ENCODE measurements at regions not wholly inside any gene's neighbourhood (a gene's known extent, or its start where the extent isn't known, plus 50 kb on each side); places are given as distances from the start of the nearest gene placed in this dataset.

DNA sequence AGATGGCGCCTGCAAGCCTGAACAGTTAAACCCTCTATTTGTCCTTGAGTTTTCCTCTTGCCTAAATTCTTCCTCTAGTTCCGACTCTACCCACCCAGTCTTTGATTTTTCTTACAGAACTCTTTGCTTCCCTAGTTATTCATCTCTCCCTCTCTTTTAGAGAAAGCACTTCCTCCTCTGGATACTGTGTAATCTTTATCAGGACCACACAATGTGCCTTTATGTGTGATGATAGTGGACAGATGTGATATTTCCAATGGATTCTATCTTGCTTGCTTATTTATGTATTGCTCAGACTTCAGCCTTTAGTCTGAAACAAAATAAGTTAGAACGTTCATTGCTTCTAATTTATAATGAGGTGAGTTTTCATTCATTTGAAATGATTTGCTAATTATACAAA, 79.5 kb upstream of the CAV2 start:
- no peak for DNase-seq (ENCODE audit: low spot score)

DNA sequence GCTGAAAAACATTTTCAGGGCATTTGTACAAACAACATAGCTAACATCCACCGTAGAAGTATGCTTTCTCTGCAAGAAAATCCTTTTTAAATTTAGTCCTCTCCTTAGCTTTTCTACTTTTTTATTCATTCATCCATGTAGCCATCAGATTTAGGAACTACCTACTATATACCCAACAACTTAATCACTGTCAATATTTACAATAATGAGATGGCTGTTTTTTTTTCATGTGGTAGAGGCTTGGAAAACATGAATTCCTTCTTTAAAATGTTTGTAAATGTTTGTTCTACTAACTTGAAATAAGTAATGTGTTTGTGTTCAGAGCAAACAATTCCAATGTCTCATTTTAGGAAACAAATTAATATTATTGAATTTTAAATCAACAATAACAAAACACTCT, 78.2 kb upstream of the CAV2 start:
- DNase-seq (ENCODE audit: low spot score), result no peak

DNA sequence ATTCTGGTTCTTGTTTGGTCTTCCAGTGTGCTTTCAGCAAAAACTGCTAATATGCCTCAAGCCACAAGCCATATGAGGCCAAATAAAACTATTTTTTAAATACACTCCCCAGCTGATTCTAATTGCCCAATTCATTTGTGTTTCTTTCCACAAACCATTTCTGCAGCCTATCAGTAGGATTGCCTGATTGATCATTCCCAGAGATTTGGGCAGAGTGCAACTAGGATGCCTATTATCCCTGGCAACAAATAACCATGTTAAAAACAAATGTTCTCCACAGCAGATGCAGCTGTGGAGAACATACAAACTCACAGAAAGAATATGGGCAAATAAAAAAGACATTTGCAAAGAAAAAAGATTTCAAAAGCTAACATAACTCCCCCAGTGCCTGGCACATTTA, 76.9 kb upstream of the CAV2 start:
- DNase-seq (ENCODE audit: low spot score), result no peak

DNA sequence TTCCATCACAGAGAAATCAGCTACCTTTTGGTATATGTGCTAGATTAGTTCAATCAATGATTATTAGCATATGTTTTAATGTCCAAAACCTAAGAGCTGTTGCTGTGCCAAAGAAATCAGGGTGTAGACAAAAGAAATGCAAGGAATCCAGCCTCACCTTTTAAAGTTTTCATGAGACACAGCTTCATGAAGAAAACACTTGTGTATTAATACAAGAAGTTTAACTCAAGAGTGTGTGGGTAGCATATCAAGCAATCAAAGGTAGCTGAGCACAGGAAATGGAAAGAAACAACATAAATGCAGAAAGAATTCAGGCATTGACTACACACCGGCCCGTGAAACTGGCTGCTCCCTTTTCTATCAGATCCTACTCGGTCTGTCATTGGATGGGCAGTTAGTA, 76.0 kb upstream of the CAV2 start:
- no peak for DNase-seq (ENCODE audit: low spot score)

DNA sequence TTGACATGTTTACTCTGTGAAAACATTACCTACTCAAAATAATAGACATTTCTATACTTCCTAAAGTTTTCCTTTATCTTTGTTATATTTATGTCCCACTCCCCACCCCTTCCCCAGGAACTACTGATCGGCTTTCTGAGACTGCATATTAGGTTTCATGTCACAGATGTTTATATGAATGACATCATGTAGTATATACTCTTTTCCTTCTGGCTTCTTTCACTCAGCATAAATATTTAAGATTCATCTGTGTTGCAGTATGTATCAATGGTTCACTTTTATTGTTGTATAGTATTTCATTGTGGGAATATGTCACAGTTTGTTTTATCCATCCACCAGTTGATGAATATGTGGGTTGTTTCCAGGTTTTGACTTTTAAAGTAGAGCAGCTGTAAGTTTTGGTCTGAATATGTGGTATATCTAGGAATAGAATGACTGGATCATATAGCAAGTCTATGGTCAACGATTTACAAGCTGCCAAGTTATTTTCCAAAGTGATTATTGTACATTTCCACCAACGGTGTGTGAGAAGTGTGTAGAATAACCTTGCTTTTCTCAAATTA, 73.8 kb upstream of the CAV2 start:
- no peak for DNase-seq (ENCODE audit: low spot score)

DNA sequence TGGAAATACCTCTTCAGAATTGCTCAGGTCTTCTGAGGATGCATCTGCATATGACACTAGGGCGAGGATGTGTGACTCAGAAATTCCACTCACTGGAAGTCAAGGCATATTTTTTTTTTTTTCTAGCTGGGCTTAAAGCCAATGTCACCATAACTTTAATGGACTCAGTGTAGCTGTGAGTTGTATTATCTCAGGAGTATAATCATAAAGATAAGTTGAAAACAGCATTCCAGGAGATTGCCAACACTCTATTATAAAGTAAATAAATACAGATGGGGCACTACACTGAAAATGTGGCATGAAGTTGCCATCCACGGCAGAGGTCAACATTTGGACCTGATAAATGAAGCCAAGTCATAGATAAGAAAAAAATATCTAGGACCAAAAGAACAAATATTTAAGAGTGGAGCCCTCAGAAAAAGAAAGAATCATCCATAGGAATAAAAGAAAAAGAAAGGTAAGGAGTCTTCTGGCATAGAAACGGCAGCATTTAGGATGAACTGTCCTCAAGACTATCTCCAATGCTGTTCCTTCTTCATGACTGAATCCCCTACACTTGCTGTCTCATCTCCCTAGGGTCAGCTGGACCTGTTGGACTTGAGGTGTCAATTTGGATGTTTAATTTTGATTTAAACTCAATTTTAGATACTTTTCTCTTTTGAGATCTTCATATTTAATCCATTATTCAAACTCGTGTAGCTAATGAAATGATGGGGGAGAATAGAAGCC, 72.9 kb upstream of the CAV2 start:
- DNase-seq (ENCODE audit: low spot score), result no peak

DNA sequence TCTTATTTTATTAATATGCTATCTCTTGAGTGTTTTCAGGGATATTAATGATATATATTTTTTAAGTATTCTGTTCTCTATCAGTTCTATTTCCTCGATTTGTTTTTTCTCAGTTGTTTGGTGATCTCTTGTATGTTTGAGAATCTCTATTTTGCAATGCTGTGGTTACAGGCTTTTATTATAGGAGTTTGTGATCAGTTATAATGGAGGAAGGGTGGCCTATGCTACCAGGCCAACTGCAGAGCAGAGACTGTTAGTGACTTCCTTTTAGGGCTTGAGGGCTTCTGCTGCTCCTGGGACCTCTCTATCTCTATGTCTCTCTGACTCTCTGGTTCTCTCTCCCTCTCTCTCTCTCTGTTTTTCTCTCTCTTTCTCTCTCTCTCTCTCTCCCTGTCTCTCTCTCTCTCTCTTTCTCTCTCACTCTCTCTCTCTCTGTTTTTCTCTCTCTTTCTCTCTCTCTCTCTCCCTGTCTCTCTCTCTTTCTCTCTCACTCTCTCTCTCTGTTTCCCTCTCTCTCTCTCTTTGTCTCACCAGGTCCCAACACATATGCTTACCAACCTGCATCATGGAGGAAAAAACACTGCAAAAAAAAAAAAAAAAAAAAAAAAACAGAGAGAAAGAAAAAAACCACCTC, 69.4 kb upstream of the CAV2 start:
- no peak for DNase-seq (ENCODE audit: low spot score)

DNA sequence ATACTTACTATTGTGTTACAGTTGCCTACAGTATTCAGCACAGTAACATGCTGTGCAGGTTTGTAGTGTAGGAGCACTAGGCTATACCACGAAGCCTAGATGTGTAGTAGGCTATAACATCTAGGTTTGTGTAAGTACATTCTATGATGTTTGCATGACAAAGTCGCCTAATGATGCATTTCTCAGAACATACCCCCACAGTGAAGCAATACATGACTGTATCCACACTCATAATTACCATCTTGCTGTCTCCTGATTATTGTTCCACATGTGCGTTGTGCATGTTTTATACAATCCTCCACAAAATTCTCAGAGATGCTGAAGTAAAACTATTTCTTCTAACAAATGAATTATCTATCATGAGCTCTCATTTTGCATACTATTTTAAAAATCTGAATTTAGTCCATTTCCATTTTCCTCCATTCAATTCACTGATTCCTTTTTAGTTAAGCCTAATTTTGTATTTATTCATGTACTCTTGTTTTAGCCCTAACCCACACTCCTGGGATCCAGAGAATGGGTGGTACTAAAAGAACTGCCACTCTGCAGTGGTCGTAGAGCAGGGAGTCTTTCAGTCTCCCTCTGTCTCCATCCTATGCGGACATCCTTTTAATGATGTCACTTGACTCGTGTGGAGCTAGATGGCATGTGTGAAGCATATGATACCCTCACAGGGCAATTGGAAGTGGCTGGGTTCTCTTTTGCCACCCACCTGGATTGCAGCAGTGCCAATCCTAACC, 67.6 kb upstream of the CAV2 start:
- no peak for DNase-seq (ENCODE audit: low spot score)

DNA sequence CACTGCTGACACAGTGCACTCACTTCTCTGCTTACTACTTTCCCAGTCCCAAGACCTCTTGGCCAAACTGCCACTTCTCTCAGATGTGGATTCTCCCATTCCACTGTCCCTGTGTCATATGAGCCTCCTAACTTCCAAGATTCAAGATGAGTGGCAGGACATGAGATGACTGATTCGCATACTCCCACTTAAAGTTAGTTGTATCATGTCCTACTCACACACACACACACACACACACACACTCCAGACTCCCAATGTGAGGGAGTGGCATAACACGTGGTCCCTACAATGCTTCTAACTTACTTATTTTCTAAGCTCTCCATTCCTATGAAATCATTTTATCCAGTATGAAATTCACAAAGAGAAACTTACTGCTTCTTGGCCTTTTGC, 67.0 kb upstream of the CAV2 start:
- no peak for DNase-seq (ENCODE audit: low spot score)

DNA sequence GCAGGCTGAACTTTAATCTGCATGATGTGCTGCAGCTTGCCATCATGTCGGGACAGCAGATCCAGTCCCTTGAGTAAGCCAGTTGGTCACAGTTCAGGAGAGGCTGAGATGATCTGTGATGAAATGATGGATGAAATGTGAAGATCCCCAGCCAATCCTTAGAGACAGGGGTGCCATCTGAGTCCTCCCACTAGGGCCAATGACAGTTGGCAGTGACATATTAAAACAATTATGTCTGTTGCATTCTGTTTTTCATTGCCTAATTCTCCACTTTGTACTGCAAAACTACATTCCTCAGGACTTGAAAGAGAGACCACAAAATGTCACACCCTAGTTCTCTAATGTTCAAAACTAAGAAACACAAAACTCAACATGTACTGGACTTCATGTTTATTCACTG, 66.3 kb upstream of the CAV2 start:
- DNase-seq (ENCODE audit: low spot score), result no peak

DNA sequence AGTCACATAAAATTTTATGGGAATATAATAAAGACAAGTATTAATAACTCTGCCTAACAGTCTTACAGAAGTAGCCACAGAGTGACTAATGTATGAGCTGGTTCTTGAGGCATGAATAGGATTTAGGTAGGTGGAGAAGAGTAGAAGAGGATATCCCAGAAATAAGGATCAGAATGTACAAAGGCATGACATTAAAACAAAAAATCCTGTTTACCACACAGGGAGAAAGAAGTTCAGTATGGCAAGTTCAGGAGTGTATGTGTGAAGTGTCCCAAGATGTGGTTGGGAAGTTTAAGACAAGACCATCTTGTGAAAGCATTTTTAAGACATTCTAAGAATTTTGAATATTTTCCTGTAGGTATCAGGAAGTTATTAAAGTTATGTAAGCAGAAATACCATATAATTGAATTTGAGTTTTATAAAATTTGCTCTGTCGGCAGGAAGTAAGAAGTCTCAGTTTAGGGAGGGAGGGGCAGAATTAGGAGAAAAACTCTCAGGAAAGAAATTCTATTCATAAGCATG, 64.7 kb upstream of the CAV2 start:
- DNase-seq (ENCODE audit: low spot score), result no peak

DNA sequence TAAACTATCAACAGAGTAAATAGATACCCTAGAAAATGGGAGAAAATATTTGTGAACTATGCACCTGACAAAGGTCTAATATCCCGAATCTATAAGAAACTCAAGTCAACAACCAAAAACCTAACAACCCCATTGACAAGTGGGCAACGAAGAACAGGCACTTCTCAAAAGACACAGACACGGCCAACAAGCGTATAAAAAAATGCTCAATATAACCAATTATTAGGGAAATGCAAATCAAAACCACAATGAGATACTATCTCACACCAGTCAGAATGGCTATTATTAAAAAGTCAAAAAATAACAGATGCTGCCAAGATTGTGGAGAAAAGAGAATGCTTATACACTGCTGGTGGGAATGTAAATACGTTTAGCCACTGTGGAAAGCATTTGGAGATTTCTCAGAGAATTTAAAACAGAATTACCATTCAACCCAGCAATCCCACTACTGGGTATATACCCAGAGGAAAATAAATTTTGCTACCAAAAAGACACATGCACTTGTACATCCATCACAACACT, 63.2 kb upstream of the CAV2 start:
- no peak for DNase-seq (ENCODE audit: low spot score)

DNA sequence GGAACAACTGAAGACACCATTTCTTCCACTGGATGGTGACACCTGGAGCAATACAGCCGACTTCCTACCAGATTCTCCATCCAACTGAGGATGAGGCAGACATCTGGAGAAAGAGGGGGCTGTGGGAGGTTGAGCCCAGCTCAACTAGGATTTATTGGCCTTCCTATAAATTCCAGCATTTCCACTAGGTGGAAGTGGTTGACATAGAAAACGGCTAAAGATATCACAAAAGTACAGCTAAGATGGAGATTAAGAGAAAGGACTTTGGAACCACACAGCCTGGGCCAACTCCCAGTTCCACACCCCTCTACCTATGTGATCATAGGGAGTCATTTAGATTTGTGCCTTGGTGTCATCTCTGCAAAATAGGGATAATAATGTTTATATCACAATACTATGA, 61.3 kb upstream of the CAV2 start:
- no peak for DNase-seq (ENCODE audit: low spot score)

DNA sequence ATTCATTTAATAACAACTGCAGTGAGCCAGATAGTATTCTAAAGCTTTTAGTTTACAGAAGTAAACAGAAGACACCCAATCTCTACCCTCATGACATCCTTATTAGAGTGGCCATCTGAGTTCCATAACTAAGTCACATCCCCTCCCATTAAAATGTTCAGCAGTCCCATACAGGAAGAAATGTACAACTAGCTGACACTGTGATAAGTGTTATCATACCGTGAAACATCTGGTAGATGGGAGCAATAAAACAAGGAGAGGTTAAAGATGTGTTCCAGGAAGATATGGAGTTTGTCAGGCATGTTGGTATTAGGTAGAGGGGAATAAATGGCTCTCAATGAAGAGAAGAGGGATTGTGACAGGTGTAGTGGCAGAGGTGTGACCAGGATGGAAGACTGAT, 60.5 kb upstream of the CAV2 start:
- no peak for DNase-seq (ENCODE audit: low spot score)

DNA sequence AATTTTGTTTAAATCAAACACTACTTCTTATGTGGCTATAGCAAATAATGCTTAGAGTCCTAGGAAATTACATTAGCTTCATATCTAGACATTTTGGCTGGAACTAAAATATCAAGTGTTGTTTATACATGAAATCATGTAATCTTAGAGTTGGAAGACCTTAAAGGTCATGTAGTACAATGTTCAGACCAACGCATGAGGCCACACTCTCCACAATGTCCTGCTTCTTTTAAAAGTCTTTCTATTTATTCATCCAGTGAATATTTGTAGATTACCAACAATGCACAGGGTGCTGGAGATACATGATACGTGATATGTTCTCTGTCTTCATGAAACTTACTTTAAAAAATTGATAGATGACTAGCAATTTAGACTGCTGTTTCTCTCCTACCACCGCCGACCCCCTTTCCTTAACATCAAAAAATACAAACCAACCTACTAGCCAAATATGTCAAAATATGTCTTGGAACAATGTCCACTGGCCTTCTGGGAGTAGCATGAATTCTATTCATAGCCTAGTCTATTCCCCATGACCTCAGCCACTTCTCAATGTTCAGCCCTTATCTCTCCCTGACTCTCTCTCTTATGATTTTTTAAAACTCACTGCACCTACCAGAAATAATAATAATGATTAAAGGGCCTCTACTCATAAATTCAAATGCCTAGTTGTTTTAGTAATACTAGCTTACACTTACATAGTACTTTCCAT, 59.5 kb upstream of the CAV2 start:
- no peak for DNase-seq (ENCODE audit: low spot score)

DNA sequence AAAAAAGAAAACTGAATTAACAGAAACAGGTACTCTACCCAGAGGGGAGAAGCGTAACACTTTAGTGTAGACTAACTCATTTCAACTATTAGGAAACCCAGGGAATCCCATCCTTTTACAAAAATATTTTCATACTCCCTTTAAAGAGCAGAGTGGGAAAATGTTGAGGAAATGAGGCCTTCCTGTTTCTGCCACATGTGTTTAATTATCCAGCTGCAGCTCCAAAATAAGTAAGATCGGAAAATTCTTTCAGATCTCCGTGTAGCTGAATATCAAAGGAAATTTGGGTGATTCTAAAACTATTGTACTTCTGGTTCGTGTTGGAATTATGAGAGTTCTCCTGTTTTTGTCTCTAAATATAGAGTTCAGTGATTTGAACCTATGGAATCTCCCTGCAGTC, 58.0 kb upstream of the CAV2 start:
- DNase-seq (ENCODE audit: low spot score), result no peak

DNA sequence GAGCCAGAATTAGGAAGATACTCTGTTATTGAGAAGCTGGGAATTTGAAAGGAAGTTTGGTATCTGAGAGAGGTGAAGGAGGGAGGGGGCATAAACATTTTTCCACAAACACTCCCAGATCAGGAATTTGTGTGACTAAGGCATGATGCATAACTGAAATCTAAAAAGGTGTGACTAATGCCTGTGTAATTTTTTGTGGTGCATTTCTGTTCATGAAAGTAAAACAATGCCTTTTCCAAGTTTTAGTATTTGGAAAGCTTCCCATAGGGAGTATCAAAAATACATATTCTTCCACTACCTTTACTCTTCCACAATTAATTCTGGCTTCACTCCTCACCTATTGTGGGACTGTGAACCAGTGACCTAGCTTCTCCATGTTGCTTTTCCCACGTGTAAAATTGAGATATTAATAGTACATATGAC, 56.4 kb upstream of the CAV2 start:
- DNase-seq (ENCODE audit: low spot score), result no peak

DNA sequence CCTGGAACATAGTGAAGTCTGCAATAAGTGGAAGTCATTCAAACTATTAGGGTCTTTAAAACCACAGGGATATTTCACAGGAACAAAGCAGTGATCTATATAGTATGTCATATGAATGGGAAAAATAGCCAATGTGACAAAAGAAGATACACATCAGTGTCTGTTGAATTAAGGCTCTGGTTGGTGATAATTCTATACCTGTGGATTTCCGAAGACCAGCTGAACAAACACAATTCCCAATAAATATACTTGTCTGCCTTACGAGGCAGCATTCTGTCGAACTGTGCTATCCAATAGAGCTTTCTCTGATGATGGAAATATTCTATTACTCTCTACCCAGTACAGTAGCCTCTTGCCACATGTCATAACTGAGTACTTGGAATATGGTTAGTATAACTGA, 55.9 kb upstream of the CAV2 start:
- no peak for DNase-seq (ENCODE audit: low spot score)

DNA sequence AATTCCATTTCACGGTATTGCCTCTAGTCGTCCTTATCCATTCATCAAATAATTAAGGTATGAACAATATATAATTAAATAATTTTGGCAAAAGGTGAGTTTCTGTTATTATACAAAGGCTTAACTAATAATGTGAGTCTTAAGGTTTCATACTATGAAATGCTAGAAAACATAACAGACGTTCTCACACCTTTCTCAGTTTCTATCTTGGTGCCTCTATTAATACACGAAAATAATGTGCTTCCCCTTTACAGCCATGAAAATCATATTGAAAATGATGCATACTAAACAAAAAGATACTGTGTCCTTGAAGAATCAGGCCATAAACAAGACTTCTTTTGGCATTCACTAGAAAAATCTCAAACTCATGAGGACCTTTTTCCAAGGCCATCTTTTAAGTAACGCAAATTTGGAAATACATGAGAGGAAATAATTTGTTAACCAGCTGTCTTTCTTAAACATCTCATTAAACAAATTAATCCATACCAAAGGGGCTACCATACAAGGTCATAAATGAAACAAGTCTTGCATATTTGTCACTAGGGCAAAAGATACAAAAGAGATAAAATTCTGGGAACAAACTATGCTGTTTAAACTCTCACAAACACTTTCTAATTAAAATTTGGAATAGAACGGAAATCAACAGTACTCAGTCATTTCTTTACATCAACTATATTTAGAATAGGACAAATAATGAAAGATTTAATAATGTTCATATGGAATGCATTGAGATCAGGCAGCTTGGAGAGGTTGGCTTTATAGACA, 53.9 kb upstream of the CAV2 start:
- DNase-seq (ENCODE audit: low spot score), result no peak

DNA sequence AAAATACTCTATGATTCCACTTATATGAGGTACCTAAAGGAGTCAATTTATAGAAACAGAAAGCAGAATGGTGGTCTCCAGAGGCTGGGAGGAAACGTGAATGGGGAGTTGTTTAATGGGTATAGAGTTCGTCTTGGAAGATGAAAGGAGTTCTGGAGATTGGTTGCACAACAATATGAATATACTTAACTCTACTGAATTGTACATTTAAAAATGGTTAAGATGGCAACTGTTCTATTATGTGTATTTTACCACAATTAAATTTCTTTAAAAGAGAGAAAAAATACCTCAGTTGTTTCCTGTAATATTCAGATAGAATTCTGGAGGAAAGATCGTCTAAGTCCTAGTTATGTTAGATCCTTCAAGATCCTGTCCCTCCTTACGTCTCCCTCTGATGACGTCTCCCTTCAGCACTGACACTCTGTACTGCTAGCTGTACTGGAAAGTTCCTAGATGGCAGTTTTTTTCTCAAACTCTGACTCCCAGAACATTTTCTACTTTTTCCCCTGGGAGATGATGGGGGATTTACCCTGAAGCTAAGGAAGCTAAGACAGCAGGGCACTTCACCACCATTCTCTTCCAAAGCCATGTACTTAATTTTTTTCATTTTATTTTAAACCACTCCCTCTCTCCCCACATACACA, 53.2 kb upstream of the CAV2 start:
- no peak for DNase-seq (ENCODE audit: low spot score)

DNA sequence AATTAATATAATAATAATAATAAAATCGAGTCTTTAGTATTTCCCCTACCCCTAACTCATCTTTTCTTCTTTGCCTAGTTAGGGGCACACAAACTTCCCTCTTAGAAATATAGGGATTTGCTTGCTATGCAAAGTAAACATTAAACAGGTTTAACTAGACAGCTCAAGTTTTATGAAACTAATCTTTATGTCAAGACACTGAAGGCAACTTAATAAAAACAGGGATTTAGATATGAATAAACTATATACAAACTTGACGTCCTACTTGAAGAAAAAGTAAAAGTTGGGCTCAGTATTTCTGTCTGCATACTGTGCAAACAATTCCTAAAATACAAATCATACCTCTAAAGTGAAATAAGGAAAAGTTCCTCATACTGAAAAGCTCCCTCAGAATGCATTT, 52.1 kb upstream of the CAV2 start:
- no peak for DNase-seq (ENCODE audit: low spot score)

Data from globus pallidus (tissue), 1 donor.